GM21723 (cell line): ENCODE measurements at regions not wholly inside any gene's neighbourhood (a gene's known extent, or its start where the extent isn't known, plus 50 kb on each side); places are given as distances from the start of the nearest gene placed in this dataset.
A peak's percentile ranks its signal among the peaks of the same experiment; 100 is the strongest.
"Not testable (repeated sequence)": the region's sequence is repeated elsewhere in the genome, so short reads cannot be mapped to it uniquely, and the experiment has no call there.

Experiments used
- ATAC-seq: cut with Tn5 transposase; IDR thresholded peaks from one replicate; pipeline ENCODE4 v1.9.1; 2021; ENCODE audit warnings: mild to moderate bottlenecking, moderate library complexity; ENCODE audit not compliant: unreplicated experiment

DNA sequence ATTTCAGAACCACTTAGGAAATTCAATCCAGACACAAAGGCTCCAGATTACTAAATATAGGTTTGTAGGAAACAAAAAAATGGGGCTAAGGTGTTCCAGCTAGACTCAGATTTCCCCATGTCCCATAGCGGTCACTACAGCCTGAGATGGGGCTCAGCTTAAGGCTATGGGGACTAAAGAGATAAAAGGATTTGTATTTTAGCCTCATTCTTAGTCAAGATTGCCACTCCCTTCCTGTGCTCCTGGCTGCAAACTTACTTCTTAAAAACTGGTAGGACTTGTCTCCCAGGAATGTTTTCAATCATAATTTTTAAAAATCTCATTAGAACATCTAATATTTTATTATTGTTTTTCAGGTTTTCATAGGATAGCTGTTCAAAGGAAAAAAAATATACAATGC lies 253.8 kb upstream of the DAB2 start:
- ATAC-seq, result no peak

- no peak for ATAC-seq
Measured at GRCh38 chr5:39675676-39676075, 250.9 kb upstream of the DAB2 start.

DNA sequence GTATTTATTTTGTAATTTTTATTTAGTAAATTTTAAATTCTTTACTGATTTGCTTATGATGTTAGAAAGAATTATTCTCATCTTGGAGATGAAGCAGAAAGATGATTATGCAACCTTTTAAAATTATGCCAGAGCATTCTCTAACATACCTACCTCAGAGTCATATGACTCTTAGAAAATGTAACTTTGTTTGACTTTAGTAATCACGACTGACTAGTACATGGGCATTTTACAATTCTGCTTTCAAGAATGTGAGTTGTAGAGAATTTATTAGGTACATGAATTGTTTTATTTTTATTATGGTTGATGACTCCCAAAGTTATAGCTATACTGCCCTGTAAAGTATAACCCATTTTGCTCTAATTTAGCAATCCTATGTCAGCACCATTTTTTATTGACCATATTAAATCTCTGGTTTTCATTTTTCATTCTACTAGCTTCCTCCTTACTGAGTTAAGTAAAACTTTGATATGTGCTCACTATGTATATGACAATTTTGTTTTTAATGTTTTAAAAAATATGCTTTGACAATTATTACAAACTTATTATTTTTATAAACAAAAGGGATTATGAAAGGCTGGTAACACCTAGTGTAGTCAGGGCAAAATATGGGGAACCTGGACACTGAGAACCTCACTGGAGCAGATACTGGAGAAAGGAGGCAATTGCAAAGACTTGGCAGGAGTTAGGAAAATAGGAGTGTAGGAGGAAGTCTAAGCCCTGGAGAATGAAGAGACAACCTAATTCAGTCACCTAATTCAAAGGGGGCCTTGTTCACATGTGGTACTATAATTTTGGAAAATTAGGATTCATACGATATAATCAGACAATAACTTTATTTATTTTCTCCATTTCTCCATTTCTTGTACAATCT lies 249.7 kb upstream of the DAB2 start:
- no peak for ATAC-seq

- ATAC-seq, result no peak
Measured at GRCh38 chr5:39671561-39671961, 246.8 kb upstream of the DAB2 start.

GRCh38 chr5:39670955-39671354 lies 246.2 kb upstream of the DAB2 start:
- no peak for ATAC-seq

- no peak for ATAC-seq
Measured at GRCh38 chr5:39670391-39670790, 245.6 kb upstream of the DAB2 start.

- no peak for ATAC-seq
Measured at GRCh38 chr5:39668980-39669379, 244.2 kb upstream of the DAB2 start.

GRCh38 chr5:39665328-39665727 lies 240.5 kb upstream of the DAB2 start:
- ATAC-seq, result no peak

DNA sequence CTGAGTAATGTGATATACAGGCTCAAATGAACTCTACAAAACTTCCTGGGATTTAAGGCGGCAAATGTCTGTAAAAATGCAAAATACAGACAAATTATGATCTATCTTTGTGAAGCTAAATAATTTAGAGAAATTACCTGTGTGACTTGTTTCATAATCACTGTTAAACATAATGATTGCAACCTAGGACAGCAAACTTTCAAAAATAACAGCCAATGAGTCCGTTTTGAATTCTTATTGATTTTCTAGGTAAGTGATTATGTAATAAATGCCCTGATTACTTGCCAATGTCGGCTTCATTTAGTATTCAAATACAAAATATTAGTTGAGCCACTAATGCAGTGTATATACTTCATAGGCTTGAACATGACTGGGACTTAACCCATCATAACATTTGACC lies 238.2 kb upstream of the DAB2 start:
- ATAC-seq, result no peak

GRCh38 chr5:39661026-39661779 lies 236.4 kb upstream of the DAB2 start:
- ATAC-seq, result no peak

GRCh38 chr5:39660020-39660419 lies 235.2 kb upstream of the DAB2 start:
- ATAC-seq, result no peak

DNA sequence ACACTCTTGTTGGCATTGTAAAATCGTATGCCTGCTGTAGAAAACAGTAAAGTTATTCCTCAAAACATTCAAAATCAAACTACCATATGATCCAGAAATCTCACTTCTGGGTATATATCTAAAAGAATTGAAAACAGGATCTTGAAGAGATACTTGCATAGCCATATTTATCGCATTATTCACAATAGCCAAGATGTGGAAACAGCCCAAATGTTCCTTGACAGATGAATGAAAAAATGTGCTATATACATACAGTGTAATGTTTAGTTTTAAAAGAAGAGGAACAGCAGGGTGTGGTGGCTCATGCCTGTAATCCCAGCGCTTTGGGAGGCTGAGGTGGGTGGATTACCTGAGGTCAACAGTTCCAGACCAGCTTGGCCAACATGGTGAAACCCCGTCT lies 234.1 kb upstream of the DAB2 start:
- no peak for ATAC-seq

- ATAC-seq, result peak; percentile 59
Measured at GRCh38 chr5:39657943-39658342, 233.2 kb upstream of the DAB2 start.

- ATAC-seq, result no peak
Measured at GRCh38 chr5:39656600-39656999, 231.8 kb upstream of the DAB2 start.

DNA sequence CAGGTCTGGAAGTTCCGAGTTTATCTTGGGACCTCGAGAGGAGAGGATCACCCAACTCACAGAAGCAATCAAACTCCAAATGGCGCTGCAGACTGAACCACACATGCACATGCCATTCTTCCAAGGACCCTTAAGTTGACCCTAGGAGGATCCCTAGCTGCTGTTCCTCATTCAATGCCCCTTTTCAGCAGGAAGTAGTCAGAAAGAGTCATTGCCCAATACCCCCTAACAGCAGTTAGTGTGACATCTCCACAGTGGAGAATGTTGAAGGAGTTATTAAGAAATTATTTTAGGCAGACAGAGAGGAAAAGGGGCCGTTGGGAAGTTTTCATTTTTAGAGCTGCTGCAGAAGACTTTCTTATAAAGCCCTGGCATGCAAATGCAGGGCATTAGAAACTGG lies 229.9 kb upstream of the DAB2 start:
- ATAC-seq, result no peak

- not testable (repeated sequence) for ATAC-seq
Measured at GRCh38 chr5:39652481-39652880, 227.7 kb upstream of the DAB2 start.

DNA sequence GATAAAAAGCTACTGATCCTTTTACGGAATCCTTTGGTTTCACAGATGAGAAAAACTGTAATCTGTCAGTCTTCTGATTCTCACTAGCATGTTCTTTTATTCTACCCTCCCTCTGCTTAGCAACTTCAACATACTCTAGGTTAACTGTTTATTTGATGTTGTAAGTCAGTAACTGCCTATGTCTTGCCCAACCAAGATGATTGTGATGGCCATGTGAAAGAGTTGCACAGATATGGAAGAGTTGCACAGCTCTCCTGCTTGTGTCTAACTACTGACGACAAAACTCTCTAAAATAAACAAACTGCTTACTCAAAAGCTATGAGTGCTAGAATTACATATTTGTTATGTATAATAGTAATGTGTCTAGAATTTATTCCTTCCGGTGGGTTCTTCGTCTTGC lies 227.3 kb upstream of the DAB2 start:
- ATAC-seq, result no peak

DNA sequence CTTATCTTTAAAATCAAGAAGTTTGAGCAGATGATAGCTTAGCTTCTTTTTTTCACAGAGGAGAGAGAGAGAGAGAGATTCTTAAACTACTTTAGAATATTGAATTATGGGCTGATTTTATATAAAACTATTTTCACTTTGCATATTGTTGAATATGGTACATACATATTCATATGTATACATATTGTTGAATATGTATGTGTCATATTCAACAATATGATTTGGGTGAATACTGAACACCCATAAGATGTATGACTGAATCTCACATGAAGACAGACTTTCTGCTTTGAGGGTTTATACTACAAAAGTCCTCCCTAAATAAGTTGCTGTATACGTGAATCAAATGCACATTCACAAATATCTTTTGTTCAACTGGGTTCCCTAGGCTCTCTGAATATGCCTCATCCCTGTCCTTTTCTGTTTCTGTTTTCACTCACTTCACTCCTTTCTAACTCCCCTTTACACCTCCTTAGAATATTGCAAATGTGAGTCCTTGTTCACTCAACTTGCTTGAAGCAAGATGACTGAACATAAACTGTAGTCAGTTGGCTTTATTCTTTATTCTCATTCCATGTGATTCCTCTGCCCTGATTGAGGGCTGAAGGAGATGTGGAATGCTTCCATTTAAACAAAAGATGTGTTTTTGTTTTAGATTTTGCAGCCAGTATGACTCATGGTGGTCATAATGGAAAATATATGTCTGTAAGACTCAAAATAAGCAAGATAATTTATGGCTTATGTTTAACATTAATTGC lies 225.4 kb upstream of the DAB2 start:
- ATAC-seq, result no peak

GRCh38 chr5:39648848-39649227 lies 224.1 kb upstream of the DAB2 start:
- ATAC-seq, result no peak

- no peak for ATAC-seq
Measured at GRCh38 chr5:39648085-39648847, 223.5 kb upstream of the DAB2 start.

DNA sequence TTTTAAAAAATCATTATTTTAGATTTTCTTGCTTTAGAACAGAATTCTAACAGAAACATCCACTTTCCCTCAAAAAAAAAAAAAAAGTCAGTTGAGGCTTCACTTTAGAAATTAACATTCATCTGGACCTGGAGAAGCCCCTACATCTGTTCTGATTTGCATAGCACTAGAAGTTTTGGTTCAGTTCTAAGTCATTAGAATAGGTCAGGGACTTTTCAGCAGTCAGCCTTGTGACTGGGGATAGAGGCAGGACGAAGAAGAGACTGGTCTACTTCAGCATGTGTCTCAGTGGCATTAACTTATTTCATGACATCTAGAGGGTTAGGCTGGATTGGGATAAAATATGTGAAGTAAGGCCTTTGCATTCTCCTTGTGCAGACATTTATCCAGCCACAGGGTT lies 215.8 kb upstream of the DAB2 start:
- peak; percentile 74 for ATAC-seq
